Skeletal muscle cell (primary cell): ENCODE measurements at regions not wholly inside any gene's neighbourhood (a gene's known extent, or its start where the extent isn't known, plus 50 kb on each side); places are given as distances from the start of the nearest gene placed in this dataset.
"Not testable (repeated sequence)": the region's sequence is repeated elsewhere in the genome, so short reads cannot be mapped to it uniquely, and the experiment has no call there.

Source experiments
- DNase-seq: peaks from one replicate; pipeline ENCODE4 v3.0.0-alpha.2; 2010; ENCODE audit warnings: low read depth
- H3K4me3 ChIP-seq: 2 replicates; pipeline ENCODE4 v1.5.1; 2011; ENCODE audit warnings: low read depth, mild to moderate bottlenecking, control low read depth, low read length, moderate library complexity

GRCh38 chr16:79943736-79944135 is 343.2 kb upstream of the MAF start:
- no peak overlapping the region for H3K4me3 ChIP-seq
- no peak for DNase-seq

GRCh38 chr16:79938575-79938974 is 338.0 kb upstream of the MAF start:
- no peak for DNase-seq
- H3K4me3 ChIP-seq: no peak overlapping the region

- DNase-seq, H3K4me3 ChIP-seq: not testable (repeated sequence)
Observed at GRCh38 chr16:79937671-79938070, 337.1 kb upstream of the MAF start.

GRCh38 chr16:79933603-79934002 is 333.1 kb upstream of the MAF start:
- DNase-seq: no peak

GRCh38 chr16:79932572-79932971 is 332.0 kb upstream of the MAF start:
- DNase-seq: no peak
- H3K4me3 ChIP-seq: no peak overlapping the region

More at GRCh38 chr16:79933603-79934002, 333.1 kb upstream of the MAF start:
- H3K4me3 ChIP-seq: no peak overlapping the region

GRCh38 chr16:79931721-79932120 is 331.2 kb upstream of the MAF start:
- no peak overlapping the region for H3K4me3 ChIP-seq
- no peak for DNase-seq

GRCh38 chr16:79929260-79929965 is 328.9 kb upstream of the MAF start:
- no peak overlapping the region for H3K4me3 ChIP-seq
- no peak for DNase-seq

GRCh38 chr16:79928142-79928873 is 327.8 kb upstream of the MAF start:
- no peak for DNase-seq
- H3K4me3 ChIP-seq: no peak overlapping the region

GRCh38 chr16:79926451-79927205 is 326.1 kb upstream of the MAF start:
- no peak for DNase-seq
- no peak overlapping the region for H3K4me3 ChIP-seq

GRCh38 chr16:79923431-79923830 is 322.9 kb upstream of the MAF start:
- DNase-seq: no peak
- no peak overlapping the region for H3K4me3 ChIP-seq

- H3K4me3 ChIP-seq: no peak overlapping the region
- no peak for DNase-seq
Observed at GRCh38 chr16:79920685-79921084, 320.1 kb upstream of the MAF start.

- no peak for DNase-seq
Observed at GRCh38 chr16:79918916-79919315, 318.4 kb upstream of the MAF start.

GRCh38 chr16:79915761-79916160 is 315.2 kb upstream of the MAF start:
- H3K4me3 ChIP-seq: no peak overlapping the region
- DNase-seq: no peak

More at GRCh38 chr16:79918916-79919315, 318.4 kb upstream of the MAF start:
- no peak overlapping the region for H3K4me3 ChIP-seq

GRCh38 chr16:79914961-79915720 is 314.6 kb upstream of the MAF start:
- no peak overlapping the region for H3K4me3 ChIP-seq

GRCh38 chr16:79912592-79913310 is 312.2 kb upstream of the MAF start:
- DNase-seq: no peak

More at GRCh38 chr16:79914961-79915720, 314.6 kb upstream of the MAF start:
- no peak for DNase-seq

GRCh38 chr16:79911660-79912059 is 311.1 kb upstream of the MAF start:
- no peak overlapping the region for H3K4me3 ChIP-seq
- no peak for DNase-seq

More at GRCh38 chr16:79912592-79913310, 312.2 kb upstream of the MAF start:
- H3K4me3 ChIP-seq: no peak overlapping the region

GRCh38 chr16:79909571-79909970 is 309.0 kb upstream of the MAF start:
- no peak overlapping the region for H3K4me3 ChIP-seq
- DNase-seq: no peak

GRCh38 chr16:79903471-79903870 is 302.9 kb upstream of the MAF start:
- no peak for DNase-seq
- no peak overlapping the region for H3K4me3 ChIP-seq

GRCh38 chr16:79902351-79902750 is 301.8 kb upstream of the MAF start:
- H3K4me3 ChIP-seq: no peak overlapping the region
- DNase-seq: no peak
